Ovary (tissue), 7 donors: ENCODE measurements at regions not wholly inside any gene's neighbourhood (a gene's known extent, or its start where the extent isn't known, plus 50 kb on each side); places are given as distances from the start of the nearest gene placed in this dataset.

Experiments
- DNase-seq, 5 donors: peaks; one replicate each; pipeline ENCODE4 v3.0.0-alpha.2; 2019 to 2020
- H3K27ac ChIP-seq, 2 donors: fragments of 200-600 bp; one replicate each; pipeline versions ENCODE4 v1.5.1 to v1.8.0; 2019 to 2022
- H3K27me3 ChIP-seq: fragments of 200-600 bp; one replicate; pipeline ENCODE4 v1.8.0; 2022
- H3K36me3 ChIP-seq: fragments of 200-600 bp; sonication (generic); one replicate; pipeline ENCODE4 v1.5.1; 2019
- H3K4me1 ChIP-seq: one replicate; pipeline ENCODE4 v1.8.1; 2013; ENCODE audit warnings: mild to moderate bottlenecking, moderate library complexity; ENCODE audit not compliant: insufficient read depth
- H3K4me3 ChIP-seq: fragments of 200-600 bp; sonication (generic); one replicate; pipeline ENCODE4 v1.5.1; 2017
- H3K9me3 ChIP-seq, 2 donors: fragments of 200-600 bp in 1 of 2; sonication (generic) in 1 of 2; one replicate each; pipeline versions ENCODE4 v1.5.1 to v1.8.1; 2013 to 2019; ENCODE audit warnings: mild to moderate bottlenecking in 1 of 2, moderate library complexity in 1 of 2
- EP300 ChIP-seq: sonication (generic); formaldehyde crosslinking; IDR thresholded peaks from one replicate; pipeline ENCODE4 v1.6.1; 2017; ENCODE audit warnings: antibody characterized with exemption
- POLR2A ChIP-seq: fragments of 450-650 bp; IDR thresholded peaks from one replicate; pipeline ENCODE4 v1.6.1; 2017; ENCODE audit warnings: antibody characterized with exemption, mild to moderate bottlenecking, moderate library complexity
- WGBS, 3 donors: extraction: QIAGEN DNeasy Blood & Tissue Kit in 1 of 3; methylation state at CpG; one replicate each; pipeline versions ENCODE4 v1.1.5 to v1.1.7; 2013 to 2017; 5-methylcytosine and 5-hydroxymethylcytosine counted together
- intact Hi-C, 4 donors: fragments of 100-400 bp; cut with DNase I; formaldehyde crosslinking; loops; one replicate each; pipeline versions ENCODE4 v1.11.0 to v1.15.1; 2022 to 2023
- TF ChIP-seq, protein P1 (sequence below), 3 donors: fragments of 450-650 bp in 2 of 3; fragments of 200-600 bp in 1 of 3; IDR thresholded peaks; one replicate each; pipeline versions ENCODE4 v1.5.1 to v1.8.0; 2016 to 2022; ENCODE audit warnings: antibody characterized with exemption in 3 of 3, mild to moderate bottlenecking in 1 of 3
- donor health status: DM: no; HTN: no; CAD: no; lungs with moderate emphysema.
- donor health status: DM: no; HTN: no; CAD: no.
- donor health status: Bipolar disorder and iron deficiency.
- donor health status: DM: no; HTN: no; CAD: no.
- donor health status: DM: yes; HTN: yes; CAD: no.

DNA sequence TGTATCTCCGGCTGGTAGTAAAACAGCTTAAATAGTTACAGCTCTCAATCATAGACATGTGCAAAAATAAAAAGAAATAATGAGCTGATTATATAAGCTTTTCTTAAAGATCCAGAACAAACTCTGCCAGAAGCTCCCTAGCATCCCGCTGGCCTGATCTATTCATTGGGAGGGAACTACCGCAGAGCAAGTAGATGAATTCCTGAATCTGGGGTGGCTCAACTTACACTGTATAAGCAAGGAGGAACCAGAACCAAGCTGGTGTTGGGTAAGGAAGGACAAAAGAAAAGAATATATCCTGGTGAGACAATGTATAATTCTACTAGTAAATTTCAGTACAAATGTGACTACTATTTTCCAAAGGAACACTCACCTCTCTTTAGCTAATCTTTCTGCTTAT lies 1122.2 kb downstream of the OLFM4 start:
- no peak overlapping the region for H3K4me3 ChIP-seq
- H3K27me3 ChIP-seq = no peaks in the 10 kb centered on the region
- TF ChIP-seq EP300 = no peak
- TF ChIP-seq, protein P1, sequence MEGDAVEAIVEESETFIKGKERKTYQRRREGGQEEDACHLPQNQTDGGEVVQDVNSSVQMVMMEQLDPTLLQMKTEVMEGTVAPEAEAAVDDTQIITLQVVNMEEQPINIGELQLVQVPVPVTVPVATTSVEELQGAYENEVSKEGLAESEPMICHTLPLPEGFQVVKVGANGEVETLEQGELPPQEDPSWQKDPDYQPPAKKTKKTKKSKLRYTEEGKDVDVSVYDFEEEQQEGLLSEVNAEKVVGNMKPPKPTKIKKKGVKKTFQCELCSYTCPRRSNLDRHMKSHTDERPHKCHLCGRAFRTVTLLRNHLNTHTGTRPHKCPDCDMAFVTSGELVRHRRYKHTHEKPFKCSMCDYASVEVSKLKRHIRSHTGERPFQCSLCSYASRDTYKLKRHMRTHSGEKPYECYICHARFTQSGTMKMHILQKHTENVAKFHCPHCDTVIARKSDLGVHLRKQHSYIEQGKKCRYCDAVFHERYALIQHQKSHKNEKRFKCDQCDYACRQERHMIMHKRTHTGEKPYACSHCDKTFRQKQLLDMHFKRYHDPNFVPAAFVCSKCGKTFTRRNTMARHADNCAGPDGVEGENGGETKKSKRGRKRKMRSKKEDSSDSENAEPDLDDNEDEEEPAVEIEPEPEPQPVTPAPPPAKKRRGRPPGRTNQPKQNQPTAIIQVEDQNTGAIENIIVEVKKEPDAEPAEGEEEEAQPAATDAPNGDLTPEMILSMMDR (IDR thresholded peaks at IDR 0.05) = no peak
- TF ChIP-seq POLR2A = no peak
- H3K9me3 ChIP-seq = no peaks in the 10 kb centered on the region
- H3K4me1 ChIP-seq = no peaks in the 10 kb centered on the region
- intact Hi-C loops = no loop called here
- WGBS, 3 donors = 85 to 90% (median 87%) methylated on average over 3 of the region's 3 CpGs
- no peaks in the 10 kb centered on the region for H3K36me3 ChIP-seq
- DNase-seq = no peak
- no peak overlapping the region for H3K27ac ChIP-seq

DNA sequence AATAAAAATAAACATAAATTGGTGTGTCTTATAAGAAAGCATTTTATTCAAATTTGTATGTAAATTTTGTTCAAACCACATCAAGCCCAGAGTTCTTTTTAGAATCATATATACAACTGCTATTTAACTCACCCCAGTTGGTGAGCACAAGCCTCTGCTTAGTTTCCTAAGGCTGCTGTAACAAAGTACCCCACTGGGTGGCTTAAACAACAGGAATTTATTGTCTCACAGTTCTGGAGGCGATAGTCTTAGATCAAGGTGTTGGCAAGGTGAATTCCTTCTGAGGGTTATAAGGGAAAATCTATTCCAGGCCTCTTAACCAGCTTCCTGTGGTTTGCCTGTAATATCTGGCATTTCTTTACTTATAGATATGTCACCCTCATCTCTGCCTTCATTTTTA lies 1133.5 kb downstream of the OLFM4 start:
- TF ChIP-seq, protein P1 (IDR thresholded peaks at IDR 0.05) = no peak
- TF ChIP-seq EP300 = no peak
- no peak for TF ChIP-seq POLR2A
- DNase-seq = no peak

DNA sequence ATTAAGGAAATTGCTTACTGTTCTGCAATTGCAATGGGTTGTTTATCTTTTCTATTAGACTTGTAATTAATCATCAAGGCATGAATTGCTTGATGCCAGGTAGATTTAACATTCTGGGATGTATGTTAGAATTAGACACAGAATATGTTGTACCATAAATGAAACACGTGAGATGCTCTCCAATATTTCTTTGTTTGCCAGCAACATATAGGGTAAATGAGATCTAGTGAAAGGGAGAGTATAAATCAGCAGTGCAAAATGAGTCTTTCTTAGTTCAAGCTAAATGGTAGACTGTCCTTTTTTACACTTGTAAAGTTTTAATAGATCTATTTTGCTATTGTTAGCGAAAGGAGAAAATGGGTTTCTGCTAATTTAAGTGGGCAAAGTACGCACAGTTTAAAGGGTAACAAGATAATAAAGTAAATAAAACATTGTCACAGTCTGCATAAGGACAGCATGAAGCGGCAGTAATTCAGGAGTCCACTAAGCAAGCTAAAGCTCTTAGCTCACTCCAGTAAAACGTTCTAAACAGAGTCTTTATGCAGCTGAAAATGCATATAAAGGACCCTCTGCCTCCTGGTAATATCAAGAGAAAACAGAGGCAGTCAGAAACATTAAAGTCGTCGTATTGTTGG lies 1137.1 kb downstream of the OLFM4 start:
- H3K4me3 ChIP-seq = no peak overlapping the region
- no peak for DNase-seq
- intact Hi-C loops = no loop called here
- no peaks in the 10 kb centered on the region for H3K36me3 ChIP-seq
- TF ChIP-seq POLR2A = no peak
- TF ChIP-seq, protein P1 (IDR thresholded peaks at IDR 0.05) = no peak
- no peak for TF ChIP-seq EP300
- no peaks in the 10 kb centered on the region for H3K4me1 ChIP-seq
- no peaks in the 10 kb centered on the region for H3K27me3 ChIP-seq
- no peaks in the 10 kb centered on the region for H3K9me3 ChIP-seq
- 67 to 75% (median 71%) methylated on average over 7 of the region's 7 CpGs for WGBS, 3 donors
- no peak overlapping the region for H3K27ac ChIP-seq

More for the DNA sequence above, 1133.5 kb downstream of the OLFM4 start:
- Histone ChIP-seq H3K9me3 (no peaks in the 10 kb centered on the region), H3K27me3 (no peaks in the 10 kb centered on the region), H3K27ac (no peak overlapping the region), H3K4me3 (no peak overlapping the region), H3K36me3 (no peaks in the 10 kb centered on the region), H3K4me1 (no peaks in the 10 kb centered on the region)
- intact Hi-C loops = no loop called here
- 65 to 77% (median 68%) methylated on average over 1 of the region's 1 CpG for WGBS, 3 donors

DNA sequence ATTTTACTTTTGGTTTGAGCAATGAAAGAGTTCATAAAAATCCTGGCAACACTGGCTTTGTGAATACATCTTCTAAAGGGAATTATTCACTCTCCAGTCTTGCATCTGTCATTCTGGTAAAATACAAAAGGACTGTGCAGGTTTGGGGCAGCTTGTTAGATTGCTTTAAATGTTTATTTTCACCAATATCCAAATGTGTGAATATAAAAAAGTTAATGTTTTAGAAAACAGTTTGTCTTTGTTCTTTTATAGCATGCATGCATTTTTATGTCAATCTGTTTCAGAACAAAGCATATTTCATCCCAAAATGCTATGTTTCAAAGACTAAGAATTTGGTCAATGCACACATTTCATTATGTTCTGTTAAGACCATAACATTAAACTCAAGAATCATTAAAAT lies 1145.4 kb downstream of the OLFM4 start:
- no peak for DNase-seq
- Histone ChIP-seq H3K9me3 (no peaks in the 10 kb centered on the region), H3K4me1 (no peaks in the 10 kb centered on the region), H3K27me3 (no peaks in the 10 kb centered on the region), H3K4me3 (no peak overlapping the region), H3K36me3 (no peaks in the 10 kb centered on the region), H3K27ac (no peak overlapping the region)
- TF ChIP-seq POLR2A (no peak), EP300 (no peak)
- TF ChIP-seq, protein P1 (IDR thresholded peaks at IDR 0.05) = no peak
- intact Hi-C loops = no loop called here
